Nephron progenitor cell (in vitro differentiated cells): ENCODE measurements at regions not wholly inside any gene's neighbourhood (a gene's known extent, or its start where the extent isn't known, plus 50 kb on each side); places are given as distances from the start of the nearest gene placed in this dataset.
A peak's percentile ranks its signal among the peaks of the same experiment; 100 is the strongest.

Source experiments
- DNase-seq: peaks from one replicate; pipeline ENCODE4 v3.0.0; 2021
- H3K27ac Mint-ChIP-seq: 2 replicates; pipeline ENCODE4 v1.8.0; 2021; ENCODE audit warnings: mild to moderate bottlenecking, moderate library complexity, mixed read lengths
- H3K27me3 Mint-ChIP-seq: 2 replicates; pipeline ENCODE4 v1.8.0; 2021; ENCODE audit warnings: mild to moderate bottlenecking, low read depth, mixed read lengths; ENCODE audit not compliant: poor library complexity
- H3K36me3 Mint-ChIP-seq: 2 replicates; pipeline ENCODE4 v1.8.0; 2021; ENCODE audit warnings: low read depth, mixed read lengths
- H3K4me1 Mint-ChIP-seq: 2 replicates; pipeline ENCODE4 v1.8.0; 2021; ENCODE audit warnings: mixed read lengths
- H3K4me3 Mint-ChIP-seq: 2 replicates; pipeline ENCODE4 v1.8.0; 2021; ENCODE audit warnings: mild to moderate bottlenecking, moderate library complexity, mixed read lengths
- H3K9me3 Mint-ChIP-seq: 2 replicates; pipeline ENCODE4 v1.8.0; 2021; ENCODE audit warnings: mild to moderate bottlenecking, moderate library complexity, mixed read lengths
- CTCF ChIP-seq: fragments of 200-600 bp; sonication (generic); IDR thresholded peaks from 2 replicates; pipeline ENCODE4 v1.5.0; 2021; ENCODE audit warnings: antibody characterized with exemption

GRCh38 chr20:33915726-33916331 lies 77.9 kb upstream of the RALY start:
- Mint-ChIP-seq H3K36me3 (no peaks in the 10 kb centered on the region), H3K4me1 (peaks cover 38% of the 10 kb centered on the region), H3K27me3 (peaks cover 9% of the 10 kb centered on the region), H3K9me3 (no peaks in the 10 kb centered on the region), H3K4me3 (no peak overlapping the region), H3K27ac (no peak overlapping the region)
- TF ChIP-seq CTCF, result peak; percentile 44
- peak; percentile 20 for DNase-seq

- Mint-ChIP-seq H3K36me3 (no peaks in the 10 kb centered on the region), H3K4me1 (peaks cover 34% of the 10 kb centered on the region), H3K4me3 (no peak overlapping the region), H3K27ac (no peak overlapping the region), H3K27me3 (peaks cover 9% of the 10 kb centered on the region), H3K9me3 (no peaks in the 10 kb centered on the region)
- DNase-seq, result no peak
- no peak for TF ChIP-seq CTCF
These were observed 76.9 kb upstream of the RALY start for GRCh38 chr20:33916768-33917167.

- H3K4me3 Mint-ChIP-seq, result no peak overlapping the region
- peaks cover 25% of the 10 kb centered on the region for H3K4me1 Mint-ChIP-seq
- H3K27ac Mint-ChIP-seq, result no peak overlapping the region
- DNase-seq, result no peak
- H3K9me3 Mint-ChIP-seq, result no peaks in the 10 kb centered on the region
- peaks cover 9% of the 10 kb centered on the region for H3K27me3 Mint-ChIP-seq
- no peaks in the 10 kb centered on the region for H3K36me3 Mint-ChIP-seq
- TF ChIP-seq CTCF, result no peak
These were observed 75.7 kb upstream of the RALY start for GRCh38 chr20:33917831-33918525.

- Mint-ChIP-seq H3K9me3 (no peaks in the 10 kb centered on the region), H3K4me3 (no peak overlapping the region), H3K27ac (no peak overlapping the region), H3K4me1 (peaks cover 18% of the 10 kb centered on the region), H3K36me3 (no peaks in the 10 kb centered on the region), H3K27me3 (peaks cover 9% of the 10 kb centered on the region)
- TF ChIP-seq CTCF, result no peak
- DNase-seq, result no peak
These were observed 75.0 kb upstream of the RALY start for GRCh38 chr20:33918662-33919061.

- TF ChIP-seq CTCF, result no peak
- H3K9me3 Mint-ChIP-seq, result no peaks in the 10 kb centered on the region
- H3K4me3 Mint-ChIP-seq, result no peak overlapping the region
- peaks cover 18% of the 10 kb centered on the region for H3K4me1 Mint-ChIP-seq
- H3K27me3 Mint-ChIP-seq, result peaks cover 9% of the 10 kb centered on the region
- H3K27ac Mint-ChIP-seq, result no peak overlapping the region
- no peaks in the 10 kb centered on the region for H3K36me3 Mint-ChIP-seq
- DNase-seq, result no peak
These were observed 74.1 kb upstream of the RALY start for GRCh38 chr20:33919653-33920052.

GRCh38 chr20:33922224-33922623 lies 71.5 kb upstream of the RALY start:
- Mint-ChIP-seq H3K4me3 (no peak overlapping the region), H3K27me3 (peaks cover 9% of the 10 kb centered on the region), H3K27ac (no peak overlapping the region), H3K36me3 (no peaks in the 10 kb centered on the region), H3K4me1 (peaks cover under 1% of the 10 kb centered on the region), H3K9me3 (no peaks in the 10 kb centered on the region)
- no peak for DNase-seq
- TF ChIP-seq CTCF, result no peak
